GM21619 (cell line): ENCODE measurements at regions not wholly inside any gene's neighbourhood (a gene's known extent, or its start where the extent isn't known, plus 50 kb on each side); places are given as distances from the start of the nearest gene placed in this dataset.
"Not testable (repeated sequence)": the region's sequence is repeated elsewhere in the genome, so short reads cannot be mapped to it uniquely, and the experiment has no call there.

Experiments
- ATAC-seq: cut with Tn5 transposase; IDR thresholded peaks from one replicate; pipeline ENCODE4 v1.9.1; 2021; ENCODE audit not compliant: unreplicated experiment

DNA sequence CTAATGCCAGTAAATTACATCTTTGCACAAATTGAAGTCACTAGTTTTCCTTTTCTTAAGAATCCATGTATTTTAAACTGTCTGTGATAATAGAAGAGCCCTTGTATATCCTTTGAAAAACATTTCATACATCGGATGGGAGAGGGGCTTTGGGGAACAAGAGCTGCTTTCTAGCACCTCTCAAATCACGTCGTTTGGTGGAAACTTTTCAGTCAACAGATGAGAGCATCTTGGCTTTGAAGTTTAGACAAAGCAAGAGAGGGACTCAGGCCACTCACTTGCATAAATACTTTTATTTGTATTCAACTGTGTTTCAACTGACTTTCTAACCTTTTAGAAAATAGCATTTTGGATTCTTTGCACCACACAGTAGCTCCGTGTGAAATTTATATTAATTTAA, 502.3 kb upstream of the IMPG1 start:
- ATAC-seq: no peak

DNA sequence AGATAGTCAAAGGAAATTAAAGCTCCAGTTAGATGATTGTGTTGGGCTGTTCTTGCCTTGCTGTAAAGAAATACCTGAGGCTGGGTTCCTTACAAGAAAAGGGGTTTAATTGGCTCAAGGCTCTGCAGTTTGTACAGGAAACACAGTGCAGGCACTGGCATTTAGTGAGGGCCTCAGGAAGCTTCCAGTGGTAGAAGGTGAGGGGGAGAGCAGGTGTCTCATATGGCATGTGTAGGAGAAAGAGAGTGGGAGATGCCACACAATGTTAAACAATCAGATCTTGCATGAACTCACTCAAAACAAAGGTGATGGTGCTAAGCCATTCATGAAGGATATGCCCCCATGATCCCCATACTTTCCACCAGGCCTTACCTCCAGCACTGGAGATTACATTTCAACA, 493.5 kb upstream of the IMPG1 start:
- ATAC-seq: no peak

DNA sequence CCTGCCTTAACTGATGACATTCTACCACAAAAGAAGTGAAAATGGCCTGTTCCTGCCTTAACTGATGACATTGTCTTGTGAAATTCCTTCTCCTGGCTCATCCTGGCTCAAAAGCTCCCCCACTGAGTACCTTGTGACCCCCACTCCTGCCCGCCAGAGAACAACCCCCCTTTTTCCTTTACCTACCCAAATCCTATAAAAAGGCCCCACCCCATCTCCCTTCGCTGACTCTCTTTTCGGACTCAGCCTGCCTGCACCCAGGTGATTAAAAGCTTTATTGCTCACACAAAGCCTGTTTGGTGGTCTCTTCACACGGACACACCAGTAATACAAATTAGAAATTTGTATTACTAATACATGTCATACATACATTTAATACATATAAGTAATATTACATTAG, 489.9 kb upstream of the IMPG1 start:
- ATAC-seq: not testable (repeated sequence)

DNA sequence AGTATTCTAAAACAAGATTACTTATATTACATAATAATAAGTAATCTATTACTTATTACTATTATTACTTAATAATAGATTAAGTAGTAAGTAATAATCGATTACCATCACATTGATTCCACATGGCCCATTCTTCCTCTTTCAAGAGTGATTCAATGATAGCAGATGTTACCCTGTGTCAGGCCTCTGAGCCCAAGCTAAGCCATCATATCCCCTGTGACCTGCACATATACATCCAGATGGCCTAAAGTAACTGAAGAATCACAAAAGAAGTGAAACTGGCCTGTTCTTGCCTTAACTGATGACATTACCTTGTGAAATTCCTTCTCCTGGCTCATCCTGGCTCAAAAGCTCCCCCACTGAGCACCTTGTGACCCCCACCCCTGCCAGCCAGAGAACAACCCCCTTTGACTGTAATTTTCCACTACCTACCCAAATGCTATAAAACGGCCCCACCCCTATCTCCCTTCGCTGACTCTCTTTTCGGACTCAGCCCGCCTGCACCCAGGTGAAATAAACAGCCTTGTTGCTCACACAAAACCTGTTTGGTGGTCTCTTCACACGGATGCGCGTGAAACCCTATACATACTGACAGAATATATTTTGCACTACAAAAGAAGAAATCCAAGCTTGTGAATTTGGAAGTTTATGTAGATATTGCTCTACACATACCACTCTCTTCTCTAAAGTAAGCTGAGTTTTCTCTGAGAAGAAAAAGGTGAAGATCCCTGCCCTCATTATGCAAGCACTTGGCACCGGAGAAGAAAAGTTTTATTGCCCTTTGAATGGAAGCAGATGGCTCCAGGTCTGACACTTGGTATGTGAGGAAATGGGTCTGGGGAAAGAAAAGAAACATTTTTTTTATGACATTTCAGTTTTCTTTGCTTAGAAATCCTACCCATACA, 488.6 kb upstream of the IMPG1 start:
- not testable (repeated sequence) for ATAC-seq

DNA sequence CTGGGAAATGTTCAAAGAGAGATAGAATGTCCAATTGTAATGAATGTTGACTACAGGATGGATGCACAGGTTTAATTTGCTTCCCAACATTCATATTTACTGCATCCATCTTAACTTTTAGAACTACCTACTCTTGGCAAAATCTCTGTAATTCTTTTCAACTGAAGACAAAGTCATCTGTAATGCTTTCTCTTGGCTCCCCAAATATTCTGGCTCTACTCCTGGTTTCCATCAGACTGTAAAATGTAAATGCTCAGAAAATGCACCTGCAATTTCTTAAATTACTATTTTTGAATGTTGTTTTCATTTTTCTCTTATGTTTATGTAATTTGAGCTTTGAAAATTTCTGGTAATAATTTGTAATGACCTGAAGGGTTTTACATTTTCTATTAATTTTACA, 480.8 kb upstream of the IMPG1 start:
- no peak for ATAC-seq

DNA sequence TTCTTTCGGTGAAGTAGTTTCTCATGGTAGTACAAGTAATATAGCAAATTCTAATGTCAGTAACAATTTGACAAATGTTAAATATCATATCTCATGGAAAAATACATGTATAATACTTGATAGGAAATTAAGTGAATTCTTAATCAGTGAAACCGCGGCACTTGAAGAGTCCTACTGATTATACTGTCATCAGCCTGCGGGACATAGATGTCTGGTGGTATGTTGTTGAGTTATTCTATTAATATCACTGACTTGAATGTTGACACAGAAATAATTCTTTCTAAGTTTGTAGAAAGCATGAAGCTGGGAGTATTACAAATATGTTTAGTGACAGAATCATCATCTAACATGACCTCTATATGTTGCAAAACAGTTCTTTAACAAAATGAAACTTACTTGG, 479.8 kb upstream of the IMPG1 start:
- ATAC-seq: no peak

DNA sequence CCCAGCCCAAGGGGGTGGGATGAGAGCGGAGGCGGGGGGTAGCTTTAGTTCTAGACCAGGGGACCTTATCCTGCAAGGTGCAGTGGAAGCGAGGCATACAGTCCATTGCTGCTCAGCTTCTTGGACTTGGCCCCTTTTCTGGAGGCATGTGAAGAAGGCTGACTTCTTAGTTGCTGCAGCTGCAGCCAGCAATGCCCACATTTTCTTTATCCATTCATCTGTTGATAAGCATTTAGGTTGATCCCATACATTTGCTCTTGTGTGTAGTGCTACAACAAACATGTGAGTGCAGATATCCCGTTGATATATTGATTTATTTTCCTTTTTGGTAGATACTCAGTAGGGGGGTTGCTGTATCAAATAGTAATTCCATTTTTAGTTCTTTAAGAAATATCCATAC, 461.2 kb upstream of the IMPG1 start:
- ATAC-seq: no peak

DNA sequence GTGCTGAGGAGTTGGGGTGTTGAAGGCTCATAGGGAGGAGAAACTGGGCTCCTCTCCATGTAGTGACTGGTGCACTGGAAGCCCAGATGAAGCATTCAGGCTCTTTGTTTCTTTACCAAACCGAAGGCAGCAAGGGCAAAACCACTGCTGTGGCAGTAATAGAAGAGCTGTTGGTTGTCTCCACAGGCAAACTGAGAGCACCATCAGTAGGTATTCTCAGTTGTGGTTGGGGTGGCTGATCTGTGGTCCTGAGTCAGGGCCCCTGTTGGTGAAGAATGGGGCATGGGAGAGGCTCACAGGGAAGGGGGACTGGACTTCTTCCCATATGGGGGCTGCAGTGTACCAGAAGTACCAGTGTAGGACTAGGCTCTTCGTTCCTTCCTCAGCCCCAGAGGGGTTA, 460.2 kb upstream of the IMPG1 start:
- no peak for ATAC-seq

DNA sequence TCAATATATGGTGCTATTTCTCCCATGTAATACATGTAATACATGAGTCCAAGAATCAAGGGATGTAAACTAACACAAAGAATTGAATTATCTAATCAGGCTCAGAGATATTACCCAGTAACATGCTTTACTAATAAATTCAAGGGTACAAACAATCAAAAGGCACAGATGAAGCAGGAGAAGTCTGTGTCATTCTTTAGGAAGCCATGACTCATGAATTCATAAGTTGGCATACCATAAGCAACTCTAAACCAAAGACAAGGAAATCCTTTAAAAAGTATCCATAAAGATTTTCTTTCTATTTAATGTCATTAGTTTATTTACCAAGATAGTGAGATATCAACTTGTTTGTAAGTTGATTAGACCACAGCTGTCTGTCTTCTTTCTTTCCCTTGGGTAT, 446.0 kb upstream of the IMPG1 start:
- ATAC-seq: no peak

DNA sequence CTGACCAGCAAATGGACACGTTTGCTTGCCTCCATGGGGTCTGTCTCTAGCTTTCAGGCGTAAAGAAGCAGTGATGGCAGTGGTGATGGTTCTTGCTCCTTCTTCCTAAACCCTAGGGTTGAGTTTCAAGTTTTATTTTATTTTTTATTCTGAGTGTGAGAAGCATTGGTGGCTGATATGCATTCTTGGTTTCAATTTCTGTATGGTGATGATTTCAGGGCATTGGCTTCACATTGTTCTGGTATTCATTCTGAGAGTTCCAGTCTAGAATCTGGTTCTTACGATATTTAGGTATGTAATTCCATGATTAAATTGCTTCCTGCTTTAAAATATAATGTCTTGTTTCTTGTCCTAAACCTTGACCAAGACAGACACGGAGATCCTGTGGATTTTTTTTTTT, 444.5 kb upstream of the IMPG1 start:
- ATAC-seq: no peak

DNA sequence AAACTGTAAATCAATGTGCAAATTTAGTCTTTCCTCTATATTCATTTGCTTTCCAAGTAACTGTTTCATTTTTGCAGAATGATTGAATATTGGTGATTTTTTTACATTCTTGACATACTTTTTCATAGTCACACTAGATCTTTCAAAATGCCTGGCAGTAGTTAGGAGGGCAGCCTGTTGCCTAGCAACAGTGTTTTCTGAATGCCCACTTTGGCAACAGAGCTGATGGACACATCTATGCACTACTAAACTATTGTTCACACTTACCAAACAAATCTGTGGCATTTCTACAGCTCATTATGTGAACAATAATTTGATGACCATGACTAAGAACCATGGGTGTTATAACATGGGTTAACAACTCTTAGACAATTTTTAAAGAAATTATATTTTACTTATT, 438.0 kb upstream of the IMPG1 start:
- ATAC-seq: no peak

DNA sequence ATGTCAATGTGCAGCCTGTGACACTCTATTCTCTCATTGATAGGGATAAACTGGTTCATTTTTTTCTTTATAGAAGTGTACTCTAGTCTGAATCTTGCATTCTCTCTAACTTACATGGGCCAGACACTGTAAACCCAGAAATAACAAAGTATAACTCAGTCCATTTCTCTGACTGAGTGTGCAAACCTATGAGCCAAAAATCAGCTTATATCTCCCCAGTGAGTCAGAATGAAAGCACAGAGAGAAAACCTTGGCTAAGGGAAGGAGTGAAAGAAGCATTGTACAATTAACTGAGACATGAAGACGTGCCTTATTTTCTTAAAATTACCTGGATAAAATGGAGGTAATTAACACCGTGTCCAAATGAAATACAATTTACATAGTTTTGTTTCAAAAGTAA, 436.9 kb upstream of the IMPG1 start:
- ATAC-seq: no peak

DNA sequence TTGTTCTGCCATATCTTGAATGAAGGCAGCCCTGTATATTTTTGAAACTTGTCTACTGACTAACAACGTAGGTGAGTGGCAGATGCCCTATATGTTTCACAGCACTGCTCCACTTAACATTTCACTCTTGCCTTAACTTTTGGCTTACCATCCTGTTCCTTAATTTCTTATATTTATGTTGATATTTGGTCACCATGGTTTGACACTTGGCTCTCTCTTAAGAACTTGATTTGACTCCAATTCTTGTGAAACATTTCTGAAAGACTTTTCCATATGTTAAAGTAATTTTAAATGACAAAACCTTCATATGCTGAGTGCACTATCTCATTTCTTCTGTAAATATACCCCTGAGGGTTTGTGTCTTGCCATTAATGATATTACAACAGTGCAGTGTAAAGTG, 434.3 kb upstream of the IMPG1 start:
- no peak for ATAC-seq

DNA sequence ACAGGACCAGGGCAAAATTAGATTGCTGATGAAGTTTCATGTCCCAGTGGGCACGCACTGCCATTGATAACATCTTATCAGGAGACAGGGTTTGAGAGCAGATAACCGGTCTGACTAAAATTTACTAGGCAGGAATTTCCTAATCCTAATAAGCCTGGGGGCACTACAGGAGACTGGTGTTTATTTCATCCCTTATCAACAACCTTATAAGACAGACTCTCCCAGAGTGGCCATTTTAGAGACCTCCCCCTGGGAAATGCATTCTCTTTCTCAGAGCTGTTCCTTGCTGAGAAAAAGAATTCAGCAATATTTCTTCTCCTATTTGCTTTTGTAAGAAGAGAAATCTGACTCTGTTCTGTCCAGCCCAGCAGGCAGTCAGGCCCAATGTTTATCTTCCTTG, 423.4 kb upstream of the IMPG1 start:
- ATAC-seq: no peak

DNA sequence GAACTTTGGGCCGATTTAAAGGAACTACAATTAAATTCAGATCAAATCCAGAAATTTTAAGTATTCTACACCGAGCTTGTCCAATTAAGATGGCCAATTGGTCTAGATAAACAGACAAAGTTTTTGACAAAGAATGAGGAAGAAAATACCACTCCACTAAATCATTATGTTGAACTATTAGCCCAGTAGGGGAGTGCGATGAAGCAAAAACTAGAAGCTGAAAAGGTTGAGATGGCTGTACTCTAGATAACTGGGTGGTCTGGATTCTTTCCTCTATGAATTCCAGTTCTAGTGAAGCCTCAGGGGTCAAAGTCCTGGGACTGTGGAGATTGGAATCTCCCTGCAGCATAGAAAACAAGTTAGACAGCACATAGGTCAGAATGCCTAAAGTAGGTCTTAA, 418.9 kb upstream of the IMPG1 start:
- ATAC-seq: not testable (repeated sequence)

DNA sequence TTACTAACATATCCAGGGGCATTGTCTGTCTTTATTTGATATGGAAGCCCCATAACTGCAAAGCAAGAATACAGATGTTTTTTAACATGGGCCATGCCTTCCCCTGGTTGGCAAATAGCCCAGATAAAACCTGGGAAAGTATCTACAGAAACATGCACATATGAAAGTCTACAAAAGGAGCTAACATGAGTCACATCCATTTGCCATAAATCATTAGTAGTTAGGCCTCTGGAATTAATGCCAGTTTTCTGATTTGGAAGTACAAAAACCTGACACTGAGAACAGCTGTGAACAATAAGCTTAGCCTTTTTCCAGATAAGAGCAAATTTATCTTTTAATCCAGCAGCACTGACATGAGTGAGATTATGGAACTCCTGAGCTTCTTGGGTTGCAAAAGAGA, 418.0 kb upstream of the IMPG1 start:
- no peak for ATAC-seq

DNA sequence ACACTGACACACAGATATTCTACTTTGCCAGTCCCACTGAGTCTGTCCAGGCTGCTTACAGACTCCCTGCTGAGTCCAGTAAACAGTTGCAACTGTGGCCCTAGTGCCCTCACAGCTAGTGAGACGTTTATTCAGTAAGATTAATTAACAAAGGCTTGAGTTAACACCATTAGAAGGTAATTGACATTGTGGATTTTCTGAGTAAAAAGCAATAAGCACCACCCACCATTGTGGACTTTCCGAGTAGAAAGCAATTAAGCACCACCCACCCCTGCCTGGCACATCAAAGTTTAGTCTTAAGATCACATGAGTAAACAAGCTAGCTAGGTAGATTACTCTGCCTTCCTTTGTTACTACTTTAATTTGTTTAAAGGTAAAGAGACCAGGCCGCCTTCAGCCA, 408.6 kb upstream of the IMPG1 start:
- no peak for ATAC-seq

DNA sequence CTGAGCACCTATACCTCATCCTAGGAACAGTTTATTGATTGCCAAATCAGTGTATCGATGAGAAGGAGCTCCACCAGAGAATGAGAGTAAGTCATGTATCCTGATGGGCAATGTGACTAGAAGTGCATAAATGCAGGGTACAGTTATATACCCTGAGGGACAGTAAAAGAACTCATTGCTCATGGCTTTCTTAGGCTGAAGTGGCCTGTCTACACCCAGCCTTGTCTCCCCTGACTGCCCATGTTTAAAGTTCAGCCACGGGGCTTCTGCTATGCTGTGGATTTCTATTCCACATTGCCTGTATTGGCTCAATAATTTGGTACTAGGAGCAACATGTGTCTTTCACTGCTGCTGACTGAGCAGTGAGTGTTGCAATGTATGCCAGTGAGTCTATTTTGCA, 400.4 kb upstream of the IMPG1 start:
- no peak for ATAC-seq

DNA sequence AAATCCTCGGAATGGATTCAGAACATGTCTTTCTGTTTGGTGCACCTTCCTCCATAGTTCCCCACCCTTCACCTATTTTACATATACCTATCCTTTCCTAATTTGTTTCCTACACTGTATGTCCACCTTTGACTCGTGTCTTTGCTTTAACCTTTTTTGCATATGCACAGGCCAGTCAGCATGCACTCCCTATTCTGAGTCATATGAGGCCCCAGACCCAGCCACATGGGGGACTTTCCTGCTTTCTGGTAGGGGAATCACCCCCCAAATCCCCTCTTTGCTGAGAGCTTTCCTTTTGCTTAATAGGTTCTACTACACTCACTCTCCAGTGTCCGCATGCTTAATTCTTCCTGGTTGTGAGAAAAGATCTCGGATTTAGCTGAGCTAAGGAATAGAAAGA, 393.8 kb upstream of the IMPG1 start:
- no peak for ATAC-seq

DNA sequence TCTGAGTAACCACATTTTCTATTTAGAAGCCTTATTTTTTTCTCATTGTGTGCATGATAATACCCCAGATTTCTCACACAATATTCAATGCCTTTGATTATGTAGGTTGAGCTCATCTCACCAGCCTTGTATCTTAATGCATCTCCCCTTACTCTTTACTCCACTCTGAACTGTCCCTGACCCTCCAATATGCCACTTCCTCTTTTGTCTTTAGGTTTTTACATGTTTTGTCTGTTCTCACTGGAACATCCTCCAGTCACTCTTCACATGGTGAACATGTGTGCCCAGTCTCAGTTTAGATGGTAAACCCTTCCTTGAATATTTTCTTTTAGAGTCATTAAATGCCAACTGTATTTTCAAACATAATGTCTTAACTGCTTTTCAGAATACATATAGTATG, 392.9 kb upstream of the IMPG1 start:
- ATAC-seq: no peak

DNA sequence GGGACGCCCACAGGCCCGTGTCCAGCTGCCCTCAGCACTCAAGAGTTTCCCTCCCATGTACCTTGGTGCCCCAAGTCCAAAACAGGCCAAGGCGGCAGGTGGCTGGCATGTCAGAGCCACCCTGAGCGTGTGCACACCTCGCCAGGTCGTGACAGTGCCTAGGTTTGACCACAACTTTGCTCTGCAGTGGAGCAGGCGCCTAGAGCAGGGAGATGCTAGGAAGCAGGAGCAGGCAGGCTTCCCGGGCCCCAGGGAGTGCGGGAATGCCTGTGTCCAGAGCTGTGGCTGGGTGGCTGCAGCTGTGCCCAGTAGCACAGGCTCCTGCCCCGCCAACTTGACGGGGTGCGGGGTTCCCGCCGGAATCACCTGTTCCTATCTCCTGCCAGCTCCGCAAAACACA, 380.8 kb upstream of the IMPG1 start:
- ATAC-seq: no peak

DNA sequence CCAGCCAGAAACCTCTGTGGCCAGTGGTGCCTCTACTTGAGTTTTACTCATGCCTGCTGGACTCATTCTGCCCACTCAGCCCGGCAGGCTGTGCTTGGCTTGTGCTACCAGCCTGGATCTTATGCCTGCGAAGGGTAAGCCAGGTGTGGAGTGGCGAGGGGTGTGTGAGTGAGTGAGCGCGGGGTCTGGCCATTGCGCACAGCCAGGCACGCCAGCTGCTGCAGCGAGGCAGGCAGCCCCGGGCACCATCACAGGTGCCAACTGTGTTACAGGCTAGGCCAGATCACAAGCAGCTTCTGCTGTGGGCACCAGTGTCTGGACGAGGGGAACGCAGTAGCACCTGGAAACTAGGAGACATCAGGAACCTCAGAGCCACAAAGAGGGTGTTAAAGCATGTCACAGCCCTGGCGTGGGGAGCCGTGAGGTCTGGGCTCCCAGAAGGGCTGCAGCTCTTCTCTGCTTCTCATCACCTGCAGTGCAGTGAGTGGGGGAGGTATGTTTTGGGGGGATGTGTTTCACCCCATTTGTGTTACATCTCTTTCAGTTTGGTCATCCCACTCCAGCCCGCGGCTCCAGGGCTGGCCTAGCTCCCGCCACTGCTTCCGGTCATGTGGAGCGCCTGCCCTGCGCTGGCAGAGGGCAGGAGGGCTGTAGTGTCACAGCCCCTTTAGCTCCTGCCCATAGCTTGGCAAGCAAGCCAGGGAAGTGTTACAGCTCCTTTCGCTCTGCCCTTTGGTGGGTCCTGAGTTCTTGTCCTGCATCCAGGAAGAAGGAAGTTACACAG, 379.7 kb upstream of the IMPG1 start:
- ATAC-seq: no peak
